ENCODE measurements at regions not wholly inside any gene's neighbourhood (a gene's known extent, or its start where the extent isn't known, plus 50 kb on each side); places are given as distances from the start of the nearest gene placed in this dataset.
A peak's percentile ranks its signal among the peaks of the same experiment; 100 is the strongest.

DNA sequence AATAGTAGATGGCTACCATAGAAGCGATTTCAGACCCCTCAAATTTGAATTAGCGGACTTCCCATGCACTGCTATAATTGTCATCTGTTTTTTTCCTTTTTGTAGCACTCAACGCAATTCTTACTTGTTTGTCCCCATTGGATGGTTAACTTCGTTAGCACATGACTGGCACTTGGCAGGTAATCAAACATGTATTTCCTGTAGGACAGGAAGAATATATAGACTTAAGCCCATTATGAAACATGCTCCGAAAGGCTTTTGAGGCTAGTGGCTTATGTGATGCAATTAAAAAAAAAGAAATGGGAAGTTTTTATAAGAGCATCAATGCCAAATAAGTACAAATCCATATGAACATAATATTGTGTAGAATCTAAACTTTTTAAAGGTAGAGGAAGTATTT lies 301.2 kb downstream of the PSAT1 start:
- no peak overlapping the region for H3K4me2 ChIP-seq (ENCODE audit: low read depth, low read length, poor library complexity, severe bottlenecking)
- TF ChIP-seq, protein P1, sequence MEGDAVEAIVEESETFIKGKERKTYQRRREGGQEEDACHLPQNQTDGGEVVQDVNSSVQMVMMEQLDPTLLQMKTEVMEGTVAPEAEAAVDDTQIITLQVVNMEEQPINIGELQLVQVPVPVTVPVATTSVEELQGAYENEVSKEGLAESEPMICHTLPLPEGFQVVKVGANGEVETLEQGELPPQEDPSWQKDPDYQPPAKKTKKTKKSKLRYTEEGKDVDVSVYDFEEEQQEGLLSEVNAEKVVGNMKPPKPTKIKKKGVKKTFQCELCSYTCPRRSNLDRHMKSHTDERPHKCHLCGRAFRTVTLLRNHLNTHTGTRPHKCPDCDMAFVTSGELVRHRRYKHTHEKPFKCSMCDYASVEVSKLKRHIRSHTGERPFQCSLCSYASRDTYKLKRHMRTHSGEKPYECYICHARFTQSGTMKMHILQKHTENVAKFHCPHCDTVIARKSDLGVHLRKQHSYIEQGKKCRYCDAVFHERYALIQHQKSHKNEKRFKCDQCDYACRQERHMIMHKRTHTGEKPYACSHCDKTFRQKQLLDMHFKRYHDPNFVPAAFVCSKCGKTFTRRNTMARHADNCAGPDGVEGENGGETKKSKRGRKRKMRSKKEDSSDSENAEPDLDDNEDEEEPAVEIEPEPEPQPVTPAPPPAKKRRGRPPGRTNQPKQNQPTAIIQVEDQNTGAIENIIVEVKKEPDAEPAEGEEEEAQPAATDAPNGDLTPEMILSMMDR (IDR thresholded peaks at IDR 0.05; ENCODE audit: insufficient read depth, low read length, poor library complexity, severe bottlenecking) = no peak
- no peak for TF ChIP-seq EZH2phosphoT487 (conservative IDR thresholded peaks at IDR 0.05; ENCODE audit: low read length)
- H3K4me3 ChIP-seq (ENCODE audit: insufficient read depth, low read length, poor library complexity, severe bottlenecking) = no peak overlapping the region
- H3K79me2 ChIP-seq (ENCODE audit: insufficient read depth, low read length) = no peaks in the 10 kb centered on the region
- no peaks in the 10 kb centered on the region for H3K9me2 ChIP-seq (replicated peaks; ENCODE audit: insufficient read depth, low read length)
- no peaks in the 10 kb centered on the region for H3K27me3 ChIP-seq (ENCODE audit: low read length)
- no peaks in the 10 kb centered on the region for H4K20me1 ChIP-seq (ENCODE audit: low read depth, low read length)
- H3K9ac ChIP-seq (ENCODE audit: low read length) = no peak overlapping the region
- H3K27ac ChIP-seq (ENCODE audit: low read depth, low read length) = no peak overlapping the region
- H3K9me3 ChIP-seq (ENCODE audit: insufficient read depth, low read length) = no peaks in the 10 kb centered on the region
- H2AFZ ChIP-seq (ENCODE audit: low read depth, low read length, severe bottlenecking) = no peak overlapping the region
- no peaks in the 10 kb centered on the region for H3F3A ChIP-seq (ENCODE audit: insufficient read depth)
- H3K36me3 ChIP-seq (ENCODE audit: low read length) = no peaks in the 10 kb centered on the region

DNA sequence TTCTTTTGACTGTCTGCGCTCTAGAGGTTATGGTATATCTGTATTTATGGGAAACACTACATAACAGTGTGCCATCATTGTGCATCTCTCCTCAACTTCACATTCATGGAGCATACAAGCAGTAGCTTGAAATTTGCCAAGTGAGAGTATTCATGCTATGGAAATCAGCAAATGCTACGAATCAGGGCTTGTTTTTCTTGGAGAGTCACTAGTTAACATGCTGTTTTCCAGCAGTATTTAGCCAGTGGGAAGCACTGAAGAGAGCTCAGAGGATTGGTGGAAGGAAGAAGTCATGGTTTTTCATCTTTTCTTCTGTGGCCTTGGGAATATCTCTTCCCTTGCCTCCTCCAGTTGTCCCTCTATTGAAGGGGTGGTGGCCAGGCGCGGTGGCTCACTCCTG lies 303.0 kb downstream of the PSAT1 start:
- no peaks in the 10 kb centered on the region for H3K9me2 ChIP-seq (replicated peaks; ENCODE audit: insufficient read depth, low read length)
- H3K9ac ChIP-seq (ENCODE audit: low read length) = no peak overlapping the region
- H3F3A ChIP-seq (ENCODE audit: insufficient read depth) = no peaks in the 10 kb centered on the region

DNA sequence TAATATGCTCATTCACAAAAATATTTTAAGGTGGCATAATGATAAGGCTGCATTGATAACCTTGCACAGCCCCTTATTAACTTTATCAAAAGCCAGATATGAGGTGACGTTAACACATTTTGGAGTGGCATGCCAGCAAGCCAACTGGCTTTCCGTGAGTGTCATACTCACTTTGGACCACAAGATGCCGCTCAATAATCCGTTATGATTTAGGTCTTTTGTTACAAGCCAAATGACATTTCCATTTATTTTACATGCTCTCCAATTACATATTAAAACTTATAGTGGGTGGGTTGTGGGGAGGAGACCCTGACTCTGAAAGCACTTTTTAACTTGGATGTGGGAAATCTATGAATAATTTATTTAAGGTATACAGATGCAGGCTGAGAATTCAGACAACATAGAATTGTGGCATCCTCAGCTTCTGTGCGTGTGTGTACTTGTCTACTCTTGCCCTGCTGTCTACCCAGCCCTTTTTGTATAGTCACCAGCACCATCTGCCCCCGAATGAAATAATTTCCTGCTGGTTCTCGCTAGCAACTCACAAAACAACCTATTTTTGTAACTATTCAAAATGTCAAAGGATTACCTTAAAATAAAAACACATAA lies 305.1 kb downstream of the PSAT1 start:
- TF ChIP-seq, protein P1 (IDR thresholded peaks at IDR 0.05; ENCODE audit: insufficient read depth, low read length, poor library complexity, severe bottlenecking) = peak; percentile 75
- TF ChIP-seq EZH2phosphoT487 (conservative IDR thresholded peaks at IDR 0.05; ENCODE audit: low read length) = no peak
- Histone ChIP-seq H3K27me3 (ENCODE audit: low read length) (no peaks in the 10 kb centered on the region), H3K9me2 (replicated peaks; ENCODE audit: insufficient read depth, low read length) (no peaks in the 10 kb centered on the region), H3K27ac (ENCODE audit: low read depth, low read length) (no peak overlapping the region), H3K36me3 (ENCODE audit: low read length) (no peaks in the 10 kb centered on the region), H3K9ac (ENCODE audit: low read length) (no peak overlapping the region), H3K4me3 (ENCODE audit: insufficient read depth, low read length, poor library complexity, severe bottlenecking) (no peak overlapping the region), H2AFZ (ENCODE audit: low read depth, low read length, severe bottlenecking) (no peak overlapping the region), H3F3A (ENCODE audit: insufficient read depth) (no peaks in the 10 kb centered on the region), H3K4me2 (ENCODE audit: low read depth, low read length, poor library complexity, severe bottlenecking) (no peak overlapping the region), H3K79me2 (ENCODE audit: insufficient read depth, low read length) (no peaks in the 10 kb centered on the region), H4K20me1 (ENCODE audit: low read depth, low read length) (no peaks in the 10 kb centered on the region), H3K9me3 (ENCODE audit: insufficient read depth, low read length) (no peaks in the 10 kb centered on the region)

More for the DNA sequence above, 303.0 kb downstream of the PSAT1 start:
- Histone ChIP-seq H4K20me1 (ENCODE audit: low read depth, low read length) (no peaks in the 10 kb centered on the region), H2AFZ (ENCODE audit: low read depth, low read length, severe bottlenecking) (no peak overlapping the region), H3K4me2 (ENCODE audit: low read depth, low read length, poor library complexity, severe bottlenecking) (no peak overlapping the region), H3K4me3 (ENCODE audit: insufficient read depth, low read length, poor library complexity, severe bottlenecking) (no peak overlapping the region), H3K36me3 (ENCODE audit: low read length) (no peaks in the 10 kb centered on the region), H3K27me3 (ENCODE audit: low read length) (no peaks in the 10 kb centered on the region), H3K9me3 (ENCODE audit: insufficient read depth, low read length) (no peaks in the 10 kb centered on the region), H3K79me2 (ENCODE audit: insufficient read depth, low read length) (no peaks in the 10 kb centered on the region), H3K27ac (ENCODE audit: low read depth, low read length) (no peak overlapping the region)
- TF ChIP-seq EZH2phosphoT487 (conservative IDR thresholded peaks at IDR 0.05; ENCODE audit: low read length) = no peak
- TF ChIP-seq, protein P1 (IDR thresholded peaks at IDR 0.05; ENCODE audit: insufficient read depth, low read length, poor library complexity, severe bottlenecking) = no peak
